ENCODE measurements at regions not wholly inside any gene's neighbourhood (a gene's known extent, or its start where the extent isn't known, plus 50 kb on each side); places are given as distances from the start of the nearest gene placed in this dataset.

GRCh38 chr11:104623518-104623917 lies 274.7 kb downstream of the CASP12 start:
- TF ChIP-seq CTCF (tag by site-specific recombination; IDR thresholded peaks at IDR 0.05) = no peak
- no peak for TF ChIP-seq ZBTB21 (tag by site-specific recombination; IDR thresholded peaks at IDR 0.05)
- TF ChIP-seq ZNF544 (tag by site-specific recombination; IDR thresholded peaks at IDR 0.05) = no peak
- TF ChIP-seq ZFP69B (tag by site-specific recombination; IDR thresholded peaks at IDR 0.05) = no peak
- TF ChIP-seq TRIM28 (IDR thresholded peaks at IDR 0.05; ENCODE audit: borderline replicate concordance, low read length) = no peak
- no peak for TF ChIP-seq ZNF658 (tag by site-specific recombination; IDR thresholded peaks at IDR 0.05)
- TF ChIP-seq ZFP41 (tag by site-specific recombination; IDR thresholded peaks at IDR 0.05; ENCODE audit: borderline replicate concordance) = no peak
- no peak for TF ChIP-seq ZNF513 (tag by site-specific recombination; IDR thresholded peaks at IDR 0.05)
- no peak for TF ChIP-seq MZF1 (tag by site-specific recombination; IDR thresholded peaks at IDR 0.05; ENCODE audit: borderline replicate concordance)
- TF ChIP-seq ZBTB11 (tag by site-specific recombination; conservative IDR thresholded peaks at IDR 0.05; ENCODE audit: low read depth) = no peak

Measured in HEK293 (cell line).